HG02678 (cell line): ENCODE measurements at regions not wholly inside any gene's neighbourhood (a gene's known extent, or its start where the extent isn't known, plus 50 kb on each side); places are given as distances from the start of the nearest gene placed in this dataset.

ENCODE experiments used
- ATAC-seq: cut with Tn5 transposase; IDR thresholded peaks from one replicate; pipeline ENCODE4 v1.9.1; 2021; ENCODE audit warnings: mild to moderate bottlenecking, moderate library complexity; ENCODE audit not compliant: unreplicated experiment

DNA sequence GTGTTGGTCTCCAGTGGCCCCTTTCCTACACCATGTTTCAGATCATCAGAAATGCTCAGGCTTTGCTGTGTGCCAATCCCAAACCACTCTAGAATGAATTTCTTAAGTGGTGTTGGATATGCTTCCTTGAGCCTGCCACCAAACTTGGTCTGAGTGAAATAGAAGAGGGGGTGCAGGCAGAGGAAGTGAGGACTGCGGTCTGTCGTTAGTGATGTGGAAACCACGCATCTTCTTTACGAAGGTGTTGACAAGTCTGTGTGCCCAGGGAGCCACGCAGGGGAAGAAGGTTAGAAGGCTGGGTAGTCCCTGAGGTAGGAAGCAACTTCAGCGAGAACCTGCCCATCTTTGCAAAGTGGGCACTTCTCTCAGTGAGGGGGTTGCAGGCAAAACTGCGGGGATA lies 187.4 kb upstream of the NAV2 start:
- no peak for ATAC-seq

DNA sequence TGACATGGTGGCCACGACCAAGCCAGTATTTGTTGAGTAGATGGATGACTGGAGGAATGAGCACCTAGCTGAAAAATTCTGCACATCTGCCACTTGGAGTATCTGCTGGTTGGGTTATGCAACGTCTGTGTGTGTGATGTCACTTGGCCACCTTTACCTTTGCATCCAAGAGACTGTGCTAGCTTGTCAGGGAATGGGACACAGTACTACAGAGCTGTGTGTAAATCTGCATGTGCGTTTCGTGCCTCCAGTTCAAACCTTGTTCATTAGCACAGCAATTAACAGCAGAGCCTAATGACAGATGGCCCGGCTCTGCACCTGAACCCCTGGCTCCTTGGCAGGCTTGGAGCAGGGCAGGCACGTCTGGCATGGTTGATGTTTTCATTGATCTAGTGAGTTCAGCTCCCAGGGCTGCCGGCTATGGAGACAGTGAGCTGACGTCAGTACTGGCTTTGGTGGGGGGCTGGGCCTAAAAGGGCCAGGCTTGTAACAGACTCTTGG lies 188.4 kb upstream of the NAV2 start:
- no peak for ATAC-seq

DNA sequence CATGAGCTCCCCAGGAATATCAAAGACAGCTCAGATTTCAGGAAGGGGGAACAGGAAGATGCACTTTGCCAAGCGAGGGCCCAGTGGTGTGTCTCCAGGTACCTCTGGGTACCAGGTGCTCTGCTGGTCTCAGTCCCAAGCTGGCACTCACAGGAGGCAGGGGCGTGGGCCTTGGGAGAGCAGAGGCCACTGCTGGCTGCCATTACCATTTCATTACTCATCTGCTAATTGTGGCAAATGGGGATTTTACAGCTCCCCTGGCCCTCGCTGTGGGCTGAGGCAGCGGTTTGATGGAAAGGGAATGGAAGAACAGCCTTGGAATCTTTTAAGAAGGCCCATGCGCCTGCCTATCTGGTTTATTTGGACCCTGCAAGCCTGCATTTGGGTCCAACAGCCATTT lies 192.0 kb upstream of the NAV2 start:
- no peak for ATAC-seq

DNA sequence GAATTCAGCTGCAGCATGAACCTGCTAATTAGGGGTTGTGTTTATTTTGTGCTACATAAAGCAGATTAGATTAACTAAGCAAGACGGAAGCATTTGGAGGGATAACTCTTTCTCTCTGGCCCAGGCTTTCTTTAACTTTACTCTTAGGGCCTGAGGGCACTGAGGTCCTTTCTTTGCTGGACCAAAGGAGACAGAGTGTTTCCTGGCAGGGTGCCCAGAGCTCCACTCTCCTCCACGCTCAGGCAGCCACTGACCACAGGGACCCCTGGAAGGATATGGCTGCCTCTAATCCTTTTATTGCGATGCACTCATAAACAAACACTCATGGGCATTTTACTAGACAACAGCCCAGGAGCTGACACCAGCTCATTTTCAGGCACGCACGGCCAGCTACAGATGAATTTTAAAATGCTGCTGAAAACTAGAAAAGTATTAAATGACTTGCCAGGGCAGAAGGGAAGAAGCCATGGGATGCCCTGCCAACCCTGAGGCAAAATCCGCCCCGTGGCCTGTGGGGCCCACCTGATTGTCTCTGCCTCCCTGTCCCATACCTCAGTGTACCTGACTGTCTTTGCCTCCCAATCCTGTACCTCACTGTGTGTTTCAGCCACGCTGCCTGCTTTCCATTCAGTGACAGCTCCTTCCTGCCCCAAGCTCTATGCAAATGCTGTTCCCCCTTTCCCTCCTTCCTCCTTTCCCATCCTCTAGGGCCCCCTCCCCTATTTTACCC lies 192.6 kb upstream of the NAV2 start:
- no peak for ATAC-seq

DNA sequence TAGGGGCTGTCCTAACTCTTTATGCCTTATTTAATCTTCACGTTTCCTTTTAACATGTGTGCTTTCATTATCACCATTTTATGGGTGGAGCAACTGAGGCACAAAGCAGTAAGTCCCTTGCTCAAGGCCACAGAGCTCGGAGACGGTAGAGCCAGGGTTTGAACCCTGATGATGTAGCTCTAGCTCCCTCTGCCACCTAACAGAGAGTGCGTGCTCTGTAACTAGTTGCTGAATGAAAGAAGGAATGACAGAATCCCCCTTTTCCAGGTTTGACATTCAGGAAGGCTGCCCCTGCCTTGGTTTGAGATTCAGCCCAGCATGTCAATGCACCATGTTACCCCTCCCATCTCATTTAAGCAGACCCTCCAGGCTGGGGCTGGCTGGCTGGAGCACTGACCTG lies 193.3 kb upstream of the NAV2 start:
- ATAC-seq = no peak

DNA sequence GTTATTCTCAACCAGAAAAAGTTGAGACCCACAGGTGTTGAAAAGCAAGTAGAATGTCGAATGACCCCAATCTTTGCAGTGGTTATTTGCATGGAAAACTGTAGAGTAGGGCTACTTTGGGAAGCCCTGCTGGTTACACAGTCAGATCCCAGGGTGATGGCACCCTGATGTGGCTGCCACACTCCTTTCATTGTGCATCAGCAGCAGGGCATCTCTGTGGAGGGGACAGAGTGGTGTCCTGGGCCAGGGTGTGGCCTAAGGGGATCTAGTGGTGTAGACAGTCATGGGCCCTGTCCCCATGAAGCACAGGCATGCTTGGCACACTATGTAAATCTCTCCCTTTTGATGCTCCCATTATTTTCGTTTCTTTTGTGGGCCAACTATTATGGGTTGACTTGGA lies 199.4 kb upstream of the NAV2 start:
- ATAC-seq = no peak

DNA sequence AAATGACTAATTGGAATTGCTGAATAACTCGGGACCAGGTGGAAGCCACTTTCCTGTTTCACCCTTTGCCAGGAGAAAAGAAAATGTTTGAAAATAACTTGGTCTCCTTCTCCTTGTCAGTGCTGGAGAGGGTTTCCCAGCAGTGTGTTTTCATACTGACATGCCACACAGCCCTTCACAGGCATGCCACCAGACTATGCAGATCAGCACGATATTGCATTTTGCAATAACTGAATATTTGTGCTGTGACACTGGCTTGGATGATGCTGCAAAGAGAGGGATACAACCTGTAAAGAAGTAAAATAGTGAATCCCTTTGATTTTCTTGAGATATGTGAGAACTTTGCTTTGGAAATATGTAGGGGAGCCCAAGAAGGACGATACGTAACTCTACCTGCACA lies 200.0 kb upstream of the NAV2 start:
- ATAC-seq = no peak

DNA sequence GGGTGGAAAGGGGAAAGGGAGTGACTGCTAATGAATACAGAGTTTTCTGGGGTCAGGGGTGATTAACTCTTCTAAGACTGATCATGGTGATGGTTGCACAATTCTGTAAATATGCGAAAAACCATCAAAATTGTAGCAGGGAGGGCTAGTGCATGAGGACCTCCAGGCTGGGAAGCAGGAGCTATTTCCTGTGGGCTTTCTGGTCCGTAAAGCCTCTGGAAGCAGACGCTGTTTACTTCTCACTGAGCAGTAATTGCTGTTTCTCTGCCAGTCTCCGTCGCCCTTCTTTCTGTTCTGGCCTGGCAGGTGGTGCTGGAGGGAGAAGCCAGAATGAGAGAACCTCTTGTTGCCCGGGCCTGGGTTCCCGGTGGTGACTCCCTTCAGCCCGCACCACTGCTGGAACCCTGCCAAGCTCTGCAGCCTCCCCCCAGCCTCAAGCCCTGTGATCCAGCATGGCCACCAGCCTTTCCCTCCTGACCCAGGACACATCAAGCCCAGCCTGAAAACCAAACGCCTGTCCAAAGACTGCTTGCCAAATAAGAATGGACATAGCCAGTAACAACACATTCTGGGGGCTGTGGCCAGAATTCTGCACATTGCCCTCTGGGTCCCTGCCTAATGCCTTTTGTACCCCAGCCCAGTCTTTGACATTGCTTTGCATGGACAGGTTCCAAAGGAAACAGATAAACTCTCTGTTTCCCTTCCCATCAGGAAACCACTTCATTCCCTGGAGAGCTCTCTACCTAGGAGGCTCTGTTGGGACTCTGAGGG lies 201.0 kb upstream of the NAV2 start:
- ATAC-seq = no peak

DNA sequence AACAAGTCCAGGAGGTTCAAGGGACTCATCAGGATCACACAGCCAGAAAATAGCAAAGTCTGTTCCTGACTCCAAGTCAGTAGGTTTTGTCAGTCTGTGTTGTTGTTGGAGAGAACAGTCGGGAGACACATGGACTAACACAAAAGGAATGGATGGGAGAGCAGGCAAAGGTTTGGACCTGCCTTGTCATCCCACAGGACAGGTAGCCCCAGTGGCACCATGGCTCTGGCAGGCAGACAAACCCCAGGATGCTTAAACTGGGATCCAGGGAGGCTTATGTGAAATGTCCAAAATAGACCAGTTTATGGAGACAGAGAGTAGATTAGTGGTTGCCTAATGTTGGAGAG lies 201.6 kb upstream of the NAV2 start:
- no peak for ATAC-seq

DNA sequence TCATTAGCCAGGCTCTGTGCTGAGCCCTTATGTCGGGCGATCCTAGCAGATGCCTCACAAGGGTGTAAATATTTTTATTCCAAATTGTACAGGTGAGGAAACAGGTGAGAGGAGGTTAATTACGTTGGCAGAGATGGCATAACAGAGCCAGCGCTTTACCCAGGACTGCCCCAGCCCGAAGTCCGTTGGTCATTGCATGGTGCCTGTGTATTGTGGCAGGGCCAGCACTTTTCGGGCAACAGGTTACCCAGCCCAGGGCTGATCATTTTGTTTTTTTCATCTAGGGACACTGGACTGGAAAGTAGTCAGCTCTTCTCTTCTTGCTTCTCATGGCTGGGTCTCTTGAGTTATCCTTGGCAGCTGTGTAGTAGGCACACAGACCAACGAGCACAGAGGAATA lies 202.2 kb upstream of the NAV2 start:
- no peak for ATAC-seq

DNA sequence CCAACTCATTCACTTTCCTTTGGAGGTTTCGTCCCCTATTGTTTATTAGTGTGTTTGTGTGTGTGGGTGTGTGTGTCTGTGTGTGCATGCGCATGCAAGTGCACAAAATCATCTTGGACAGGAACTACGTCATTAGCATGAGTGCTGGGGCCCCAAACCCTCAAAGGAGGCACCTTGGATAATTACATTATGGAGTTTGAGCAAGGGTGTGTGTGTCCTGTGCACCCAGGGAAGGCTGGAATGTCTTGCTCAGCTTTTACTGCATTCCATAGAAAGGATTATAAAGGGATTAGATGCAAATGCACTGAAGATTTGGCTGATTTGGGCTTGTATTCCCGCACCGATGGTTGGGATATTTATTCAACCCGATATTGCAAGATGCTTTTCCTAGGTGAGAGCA lies 203.4 kb upstream of the NAV2 start:
- no peak for ATAC-seq

DNA sequence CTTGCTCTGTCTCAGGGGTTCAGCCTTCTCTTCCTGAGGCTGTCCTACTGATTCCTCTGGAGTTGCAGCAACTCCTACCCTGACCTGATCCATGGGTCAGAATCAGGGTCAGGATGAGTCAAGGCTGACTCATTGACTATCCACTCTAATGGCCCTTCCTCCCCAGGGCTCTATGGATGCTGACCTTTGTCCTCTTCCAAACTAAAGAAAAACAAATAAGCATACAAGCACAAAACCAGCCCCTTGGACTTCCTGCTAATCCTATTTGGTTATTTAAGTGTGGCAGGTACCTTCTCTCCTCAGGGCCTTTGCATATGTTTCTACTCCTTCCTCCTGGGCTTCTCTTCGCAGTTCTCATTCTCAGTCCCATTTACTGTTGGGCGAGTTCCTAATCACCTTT lies 204.5 kb upstream of the NAV2 start:
- ATAC-seq = no peak

DNA sequence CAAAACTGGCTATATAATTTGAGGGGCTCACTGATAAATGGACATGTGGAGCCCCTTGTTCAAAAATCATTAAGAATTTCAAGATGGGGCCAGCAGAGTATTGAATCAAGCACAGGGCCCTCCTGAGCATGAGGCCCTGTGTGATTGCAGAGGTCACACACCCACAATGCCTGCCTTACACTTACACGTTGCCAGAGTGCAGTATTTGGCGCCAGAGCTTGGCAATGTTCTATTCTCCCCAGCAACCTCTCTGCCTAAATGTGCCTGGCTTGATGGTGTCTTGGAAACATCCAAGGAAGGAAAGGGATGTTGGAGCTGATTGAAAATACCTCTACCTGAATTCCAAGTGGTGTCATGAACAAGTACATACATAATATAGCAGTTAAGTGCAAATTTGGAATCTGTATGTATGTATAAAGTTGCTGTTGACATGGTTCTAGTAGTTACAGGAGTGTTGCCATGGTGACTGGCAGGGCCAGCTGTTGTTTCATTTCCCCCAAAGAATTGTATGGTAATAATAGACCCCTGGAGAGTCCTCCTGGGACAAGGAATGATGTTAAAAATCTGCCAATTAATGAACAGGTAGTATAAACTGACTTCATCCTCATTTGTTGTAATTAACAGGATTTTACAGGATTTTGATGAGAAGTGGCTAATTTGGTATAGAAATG lies 205.7 kb upstream of the NAV2 start:
- ATAC-seq = no peak

DNA sequence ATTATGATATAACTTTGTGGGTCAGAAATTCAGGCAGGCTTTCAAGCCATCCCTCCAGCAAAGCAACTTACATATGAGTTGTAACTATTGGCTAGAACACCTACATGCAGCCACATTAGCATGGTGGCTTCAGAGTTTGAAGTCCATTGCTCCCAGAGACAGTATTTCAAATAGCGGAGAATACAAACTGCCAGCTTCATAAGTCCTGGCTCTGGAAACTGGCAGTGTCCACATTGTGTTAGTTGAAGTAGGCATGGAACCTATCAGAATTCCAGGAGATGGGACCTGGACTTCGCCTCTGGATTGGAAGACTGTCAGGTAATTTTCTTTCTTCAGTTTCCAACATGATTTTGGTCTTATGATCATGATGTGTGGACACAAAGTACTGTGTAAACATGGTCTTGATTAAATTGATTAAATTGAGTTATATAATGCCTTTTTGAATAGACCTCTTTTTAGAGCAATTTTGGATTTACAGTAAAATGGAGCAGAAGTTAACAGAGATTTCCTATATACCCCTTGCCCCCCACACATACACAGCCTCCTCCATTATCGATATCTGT lies 209.9 kb upstream of the NAV2 start:
- no peak for ATAC-seq

DNA sequence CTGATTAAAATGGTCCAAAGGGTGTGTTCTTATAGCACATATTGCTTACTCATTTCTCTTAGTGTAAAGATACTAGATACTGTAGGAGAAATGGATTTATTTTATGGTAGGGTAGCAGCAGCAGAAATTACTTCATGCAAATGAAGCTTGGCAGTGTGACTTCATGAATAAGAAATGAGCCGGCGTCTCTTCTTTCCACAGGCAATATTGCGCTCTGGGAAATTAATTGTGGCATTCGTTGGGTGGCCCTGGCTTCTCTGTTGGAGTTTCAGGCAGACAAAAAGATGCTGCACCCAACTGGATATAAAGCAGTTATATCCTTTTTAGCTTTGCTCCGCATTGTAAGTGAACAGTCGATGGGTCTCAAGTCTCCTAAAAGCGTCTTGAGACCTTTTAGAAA lies 211.0 kb upstream of the NAV2 start:
- ATAC-seq = no peak

DNA sequence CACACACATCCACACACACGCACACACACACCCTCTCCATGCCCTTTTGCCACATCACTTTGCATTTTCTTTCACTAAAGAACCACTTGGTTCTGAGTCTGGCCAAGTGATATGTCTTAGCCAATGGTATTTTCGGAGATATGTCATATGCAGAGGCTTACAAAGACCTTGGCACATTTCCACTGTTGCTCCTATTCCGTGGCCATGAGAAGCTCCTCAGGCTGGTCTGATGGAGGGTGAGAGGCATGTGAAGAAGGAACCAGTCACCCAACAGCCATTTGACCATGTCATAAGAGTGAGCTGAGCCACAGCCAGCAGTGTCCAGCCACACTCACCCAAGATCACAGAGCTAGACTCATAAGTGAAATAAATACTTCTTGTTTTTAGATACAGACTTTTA lies 212.6 kb upstream of the NAV2 start:
- no peak for ATAC-seq

DNA sequence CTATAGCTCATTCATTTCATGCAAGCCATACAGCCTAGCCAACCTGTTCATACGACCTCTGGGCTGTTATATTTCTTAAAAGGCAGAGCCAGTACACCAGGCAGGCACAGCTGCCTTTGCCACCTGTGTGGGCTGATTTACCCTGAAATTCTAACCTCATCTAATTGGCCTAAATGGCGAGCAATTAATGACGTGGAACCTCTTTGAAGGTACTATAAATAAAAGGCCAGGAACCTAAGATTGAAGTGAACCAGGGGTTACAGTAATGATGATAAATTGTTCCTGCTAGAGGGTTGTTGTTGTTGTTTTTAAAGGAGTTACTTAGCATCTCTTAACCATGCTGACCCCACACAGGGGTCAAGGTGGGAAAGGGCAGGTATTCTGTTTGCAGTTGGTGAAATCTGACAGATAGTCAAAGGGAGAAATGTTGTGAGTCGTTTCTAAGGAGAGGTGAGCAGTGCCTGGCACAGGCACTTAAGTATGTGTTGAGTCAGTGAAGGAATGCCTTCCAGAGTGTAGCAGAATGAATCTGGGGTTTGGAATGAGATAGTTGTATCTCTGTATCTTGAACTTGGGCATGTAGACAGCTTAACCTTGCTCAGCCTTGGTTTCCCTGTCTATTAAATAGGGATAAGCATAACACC lies 213.5 kb upstream of the NAV2 start:
- ATAC-seq = no peak

DNA sequence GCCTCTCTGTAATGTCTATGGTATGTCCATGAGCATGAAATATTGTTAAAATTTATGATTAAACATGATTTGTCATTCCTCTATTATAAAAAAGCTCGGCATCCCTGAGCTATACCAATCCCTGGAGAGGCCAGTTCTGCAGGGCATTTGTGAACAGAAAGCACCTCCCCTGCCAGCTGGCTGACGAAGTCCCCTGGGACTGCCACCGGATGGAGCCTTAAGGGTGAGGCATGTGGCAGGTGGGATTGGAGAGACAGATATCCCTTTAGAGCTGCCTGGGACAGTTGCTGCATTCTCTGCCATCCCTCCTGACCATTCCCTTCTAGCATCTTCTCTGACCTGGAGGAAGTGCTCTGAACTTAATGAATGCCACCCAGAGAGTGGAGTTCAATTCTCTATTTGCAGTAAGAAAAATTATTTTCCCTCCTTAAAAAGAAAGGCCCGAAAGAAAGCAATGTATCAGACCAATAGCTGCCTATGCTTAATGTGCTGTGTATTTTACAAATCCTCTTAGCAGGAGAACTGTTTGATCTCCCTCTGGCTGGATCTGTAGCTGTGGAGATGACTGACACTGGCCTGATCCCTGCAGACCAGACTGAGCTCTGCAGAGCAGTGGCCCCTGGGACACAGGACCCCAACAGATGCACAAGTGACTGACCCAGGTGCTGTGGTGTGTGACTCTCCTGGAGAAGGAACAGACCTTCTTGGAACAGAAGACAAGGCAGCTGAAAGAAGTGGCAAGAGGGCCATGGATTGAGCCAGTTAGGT lies 219.0 kb upstream of the NAV2 start:
- ATAC-seq = no peak

DNA sequence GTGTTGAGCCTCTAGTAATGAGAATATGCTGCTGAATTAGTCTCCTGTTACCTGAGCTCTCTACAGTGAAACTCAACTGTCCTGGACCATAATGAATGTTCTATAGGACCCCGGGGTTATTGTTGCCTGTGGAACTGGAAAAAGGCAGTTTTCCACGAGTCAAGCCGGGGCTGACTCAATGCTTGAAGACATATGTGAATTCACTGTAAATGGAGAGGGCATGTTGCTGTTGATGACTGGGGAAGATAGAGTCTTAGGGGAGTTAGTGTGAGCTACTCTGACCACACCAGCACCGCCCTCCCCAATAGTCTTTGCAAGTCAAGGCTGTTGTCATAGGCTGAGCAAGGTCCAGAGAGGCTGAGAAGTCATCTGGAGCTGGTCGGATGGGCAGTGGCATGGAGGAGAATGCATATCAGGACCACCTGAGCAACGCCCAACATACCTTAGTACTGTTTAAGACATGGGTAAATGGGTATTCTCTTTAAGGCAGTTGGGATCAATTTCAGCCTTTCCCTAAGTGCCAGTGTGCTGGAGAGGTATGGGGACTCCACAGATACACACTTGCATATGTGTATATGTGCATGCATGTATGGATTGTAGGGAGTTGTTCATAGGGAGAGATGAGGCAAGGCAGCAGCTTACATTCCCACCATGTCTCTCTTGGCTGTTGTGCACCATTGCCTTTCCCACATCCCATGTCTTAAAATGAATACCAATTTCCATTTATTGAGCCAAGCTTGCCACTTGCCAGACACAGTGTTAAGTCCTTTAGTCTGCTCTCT lies 230.1 kb upstream of the NAV2 start:
- ATAC-seq = no peak

DNA sequence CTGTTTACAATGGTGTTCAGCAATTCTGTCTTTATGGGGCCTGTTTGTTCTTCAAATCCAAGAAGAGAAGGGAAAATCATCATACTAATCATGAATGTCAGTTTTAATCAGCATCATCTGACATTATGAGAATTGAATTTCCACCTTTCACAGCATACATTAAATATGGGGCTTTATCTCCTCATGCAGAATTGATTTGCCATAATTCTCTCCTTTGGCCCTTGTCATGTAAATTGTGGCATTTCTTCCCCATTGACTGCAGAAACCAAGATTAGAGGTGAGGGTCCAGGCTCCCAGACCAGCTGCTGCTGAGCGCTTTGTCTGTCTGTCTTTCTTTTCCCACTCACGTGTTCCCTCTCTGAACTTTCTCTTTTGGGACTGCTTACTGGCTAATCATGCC lies 232.1 kb upstream of the NAV2 start:
- ATAC-seq = no peak
